COLO829 (cell line): ENCODE measurements at regions not wholly inside any gene's neighbourhood (a gene's known extent, or its start where the extent isn't known, plus 50 kb on each side); places are given as distances from the start of the nearest gene placed in this dataset.
A peak's percentile ranks its signal among the peaks of the same experiment; 100 is the strongest.
"Not testable (repeated sequence)": the region's sequence is repeated elsewhere in the genome, so short reads cannot be mapped to it uniquely, and the experiment has no call there.

Experiments used
- DNase-seq: peaks from one replicate; pipeline ENCODE4 v3.0.0; 2012; ENCODE audit warnings: low spot score

DNA sequence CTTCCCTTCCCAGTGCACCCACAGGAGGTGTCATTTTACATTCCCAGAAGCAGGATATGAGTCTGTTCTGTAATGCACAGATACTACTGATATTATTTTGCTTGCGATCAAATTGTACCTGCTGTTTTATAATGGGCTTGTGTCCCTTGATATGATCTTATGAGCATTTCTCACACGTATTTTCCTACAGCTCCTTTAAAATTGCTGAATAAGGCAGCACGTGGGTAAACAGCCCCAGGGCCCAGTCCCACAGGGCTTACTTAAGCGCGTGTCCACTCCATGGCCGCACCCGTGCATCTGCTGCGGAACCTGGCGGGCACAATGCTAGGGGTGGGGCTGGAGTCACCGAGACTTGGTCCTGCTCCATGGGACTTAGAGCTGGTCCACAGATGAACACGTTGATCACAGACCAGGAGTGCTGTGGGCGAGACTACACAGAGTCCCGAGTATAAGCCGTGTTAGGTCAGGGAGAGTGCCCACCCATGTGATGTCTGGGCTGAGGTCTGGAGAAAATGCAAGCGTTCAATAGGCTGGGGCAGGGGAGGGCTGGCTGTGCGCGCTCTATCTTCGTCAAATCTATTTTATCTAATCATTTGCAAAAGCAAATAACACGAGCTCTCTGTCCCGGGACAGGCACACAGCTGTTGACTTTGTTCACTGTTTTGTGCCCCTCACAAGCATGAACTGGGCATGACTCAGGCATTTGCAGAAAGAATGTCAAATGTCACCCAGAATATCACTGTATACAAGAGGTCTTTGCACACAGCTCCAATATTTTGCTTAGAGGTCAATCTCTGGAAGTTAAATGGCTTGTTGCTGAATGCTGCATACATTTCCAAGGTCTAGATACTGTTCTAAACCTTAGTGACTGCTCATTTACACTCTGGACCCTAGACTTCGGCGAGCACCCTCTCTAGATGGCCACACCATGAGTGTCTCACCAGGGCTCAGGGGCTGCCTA, 119.3 kb downstream of the CRYAA start:
- DNase-seq: peak; percentile 34

DNA sequence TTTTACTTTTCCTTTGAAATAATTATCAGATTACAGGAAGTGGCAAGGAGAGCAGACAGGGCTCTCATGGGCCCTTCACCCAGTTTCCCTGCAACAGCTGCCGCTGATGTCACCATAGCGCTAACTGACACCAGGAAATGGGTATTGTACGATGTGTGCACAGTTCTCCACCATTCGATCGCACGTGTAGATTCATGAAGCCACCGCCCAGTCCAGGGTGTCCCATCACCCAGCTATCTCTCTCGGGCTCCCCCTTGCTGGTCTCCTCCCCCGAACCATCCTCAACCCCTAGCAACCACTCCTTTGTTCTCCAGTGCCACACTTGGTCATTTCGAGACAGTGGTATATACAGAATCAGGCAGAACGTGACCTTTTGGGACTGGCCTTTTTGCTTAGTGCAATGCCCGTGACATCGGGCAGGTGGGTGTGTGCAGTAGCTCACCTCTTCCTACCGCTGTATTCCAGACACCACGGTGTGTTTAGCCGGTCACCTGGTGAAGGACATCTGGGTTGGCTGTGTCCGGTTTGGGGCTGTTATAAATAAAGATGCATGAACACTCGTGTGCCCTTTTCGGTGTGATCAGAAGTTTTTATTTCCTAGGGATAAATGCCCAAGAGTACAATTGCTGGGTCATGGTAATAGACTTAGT, 118.4 kb downstream of the CRYAA start:
- no peak for DNase-seq

DNA sequence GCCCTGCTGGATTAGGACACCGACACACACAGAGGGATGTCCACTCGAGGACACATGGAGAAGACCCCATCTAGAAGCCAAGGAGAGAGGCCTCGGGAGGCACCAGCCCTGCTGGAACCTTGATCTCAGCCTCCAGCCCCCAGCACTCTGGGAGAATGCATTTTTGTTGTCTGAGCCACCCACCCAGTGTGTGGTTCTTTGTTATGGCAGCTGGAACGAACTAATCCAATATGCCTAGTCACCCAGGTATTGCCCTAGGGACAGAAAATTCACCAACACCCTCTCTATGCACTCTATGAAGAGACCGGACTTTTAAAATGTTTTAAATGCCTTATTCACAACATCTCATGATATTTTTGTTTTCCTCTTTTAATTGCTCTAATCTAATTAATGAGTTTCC, 117.4 kb downstream of the CRYAA start:
- no peak for DNase-seq

DNA sequence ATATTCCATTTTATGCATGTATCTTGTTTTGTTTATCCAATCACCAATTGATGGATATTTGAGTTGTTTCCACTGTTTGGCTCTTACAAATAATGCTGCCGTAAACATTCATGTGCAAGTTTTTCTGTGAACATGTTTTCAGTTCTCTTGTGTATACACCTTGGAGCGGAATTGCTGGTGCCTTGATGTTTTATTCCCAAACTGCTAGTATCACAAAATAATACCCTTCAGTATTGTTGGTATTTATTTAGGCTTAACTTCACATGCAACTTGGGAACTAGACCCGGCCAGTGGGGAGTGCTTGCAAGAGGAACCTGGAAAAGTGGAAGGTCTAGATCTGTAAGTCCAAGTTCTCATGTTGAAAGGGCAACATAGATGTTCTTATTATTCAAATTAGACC, 115.9 kb downstream of the CRYAA start:
- no peak for DNase-seq

DNA sequence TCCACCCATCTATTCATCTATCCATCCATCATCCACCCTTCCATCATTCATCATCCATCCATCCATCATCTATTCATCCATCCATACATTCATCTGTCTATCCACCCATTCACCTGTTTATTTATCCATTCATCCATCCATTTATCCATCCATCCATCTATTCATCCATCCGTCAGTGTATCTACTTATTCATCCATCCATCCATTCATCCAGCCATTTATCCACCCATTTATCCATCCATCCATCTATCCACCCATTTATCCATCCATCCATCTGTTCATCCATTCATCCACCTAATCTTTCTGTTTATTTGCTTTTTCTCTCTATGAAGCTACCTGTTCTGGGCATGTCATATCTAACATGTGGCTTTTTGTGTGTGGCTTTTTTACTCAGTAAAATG, 115.4 kb downstream of the CRYAA start:
- no peak for DNase-seq

DNA sequence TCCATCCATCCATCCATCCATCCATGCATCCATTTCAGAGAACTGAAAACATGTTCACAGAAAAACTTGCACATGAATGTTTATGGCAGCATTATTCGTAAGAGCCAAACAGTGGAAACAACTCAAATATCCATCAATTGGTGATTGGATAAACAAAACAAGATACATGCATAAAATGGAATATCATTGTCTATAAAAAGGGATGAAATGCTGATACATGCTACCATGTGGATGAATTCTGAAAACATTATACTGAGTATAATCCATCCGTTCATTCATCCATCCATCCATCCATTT, 115.1 kb downstream of the CRYAA start:
- not testable (repeated sequence) for DNase-seq

DNA sequence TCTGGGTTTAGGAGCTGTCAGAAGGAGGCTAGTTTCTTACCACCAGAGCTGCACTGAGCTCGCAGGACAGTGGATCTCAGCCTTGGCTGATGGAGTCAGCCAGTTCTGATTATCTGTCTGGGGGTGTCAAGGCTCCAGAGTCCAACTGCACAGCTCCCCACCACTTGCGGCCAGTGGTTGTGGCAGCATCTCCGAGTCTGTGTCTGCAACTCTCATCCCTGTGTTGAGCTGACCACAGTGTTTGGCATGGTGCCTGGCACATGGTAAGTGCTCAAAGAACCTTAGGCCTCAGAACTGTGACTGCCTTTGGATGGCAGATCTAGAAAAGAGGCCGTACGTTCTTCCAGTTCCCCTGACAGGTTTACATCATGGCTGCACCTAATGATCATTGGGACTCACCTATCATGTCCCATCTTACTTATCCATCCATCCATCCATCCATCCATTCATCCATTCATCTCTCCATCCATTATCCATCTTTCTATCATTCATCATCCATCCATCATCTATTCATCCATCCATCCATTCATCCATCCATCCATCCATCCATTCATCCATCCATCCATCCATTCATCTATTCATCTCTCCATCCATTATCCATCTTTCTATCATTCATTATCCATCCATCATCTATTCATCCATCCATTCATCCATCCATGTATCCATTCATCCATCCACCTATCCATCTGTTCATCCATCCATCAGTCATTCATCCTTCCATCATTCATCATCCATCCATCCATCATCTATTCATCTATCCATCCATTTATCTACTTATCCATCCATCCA, 114.5 kb downstream of the CRYAA start:
- DNase-seq: no peak

DNA sequence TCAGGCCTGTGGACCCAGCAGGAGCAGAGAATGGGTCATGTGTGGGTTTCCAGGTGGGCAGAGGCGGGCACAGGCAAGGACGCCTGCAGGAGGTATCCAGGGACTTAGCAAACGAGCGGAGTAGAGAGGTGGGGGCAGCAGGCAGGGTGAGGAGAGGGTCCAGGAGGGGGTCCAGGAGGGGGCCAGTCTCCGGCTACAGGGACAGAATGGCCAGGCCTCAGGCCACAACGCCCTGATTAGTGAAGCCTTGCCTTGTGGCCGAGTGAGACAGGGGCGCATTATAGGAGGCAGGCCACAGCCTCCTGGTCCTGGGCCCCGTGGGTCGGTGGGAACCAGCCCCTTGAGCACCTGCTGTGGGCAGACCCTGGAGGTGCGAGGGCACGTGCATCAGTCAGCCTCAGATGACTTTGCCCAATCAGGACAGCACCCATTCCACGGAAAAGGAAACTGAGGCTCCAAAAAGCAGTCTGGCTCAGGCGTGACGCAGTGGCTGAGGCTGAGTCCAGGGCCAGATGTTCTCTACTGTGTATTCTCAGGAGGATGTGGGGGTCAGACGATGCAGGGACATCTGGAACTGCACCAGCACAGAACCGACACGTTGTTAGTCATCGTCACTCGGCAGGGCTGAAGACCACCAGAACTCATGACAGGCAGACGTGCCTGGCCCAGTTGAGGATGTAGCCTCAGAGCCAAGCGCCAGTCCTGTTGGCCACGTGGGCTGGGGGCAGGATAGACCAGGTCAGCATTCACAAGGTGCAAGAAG, 113.7 kb downstream of the CRYAA start:
- DNase-seq: no peak

DNA sequence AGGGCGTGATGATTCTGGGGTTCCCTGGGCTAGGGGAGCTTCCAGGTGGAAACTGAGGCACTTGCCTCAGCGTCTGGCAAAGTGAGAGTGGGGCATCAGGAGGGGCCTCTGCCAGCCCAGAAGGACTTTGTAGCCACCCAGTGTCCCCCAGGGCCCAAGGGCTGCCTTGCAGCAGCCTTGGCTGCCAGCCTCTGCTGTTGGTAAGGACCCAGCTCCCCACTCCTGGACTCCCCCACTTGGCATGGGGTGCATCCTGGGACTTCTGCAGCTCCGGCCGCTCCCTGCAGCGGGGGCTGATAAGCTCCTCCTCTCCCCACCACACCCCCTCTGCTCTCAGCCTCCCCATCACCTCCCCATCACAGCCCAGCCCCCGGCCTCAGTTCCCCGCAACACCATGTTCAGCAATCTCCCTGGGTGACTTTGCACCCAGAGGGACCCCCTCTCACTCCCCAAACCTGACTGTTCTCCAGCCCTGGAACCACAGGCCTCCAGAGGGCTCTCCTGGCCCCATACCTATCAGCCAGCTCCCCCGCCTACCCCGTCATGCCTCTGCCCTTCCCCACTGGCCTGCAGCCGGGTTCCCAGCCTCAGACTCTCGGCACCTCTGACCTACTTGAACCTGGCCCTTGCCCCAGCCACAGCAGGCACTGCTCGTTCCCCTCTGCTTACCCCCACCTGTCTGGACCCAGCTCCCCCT, 113.0 kb downstream of the CRYAA start:
- DNase-seq: no peak

DNA sequence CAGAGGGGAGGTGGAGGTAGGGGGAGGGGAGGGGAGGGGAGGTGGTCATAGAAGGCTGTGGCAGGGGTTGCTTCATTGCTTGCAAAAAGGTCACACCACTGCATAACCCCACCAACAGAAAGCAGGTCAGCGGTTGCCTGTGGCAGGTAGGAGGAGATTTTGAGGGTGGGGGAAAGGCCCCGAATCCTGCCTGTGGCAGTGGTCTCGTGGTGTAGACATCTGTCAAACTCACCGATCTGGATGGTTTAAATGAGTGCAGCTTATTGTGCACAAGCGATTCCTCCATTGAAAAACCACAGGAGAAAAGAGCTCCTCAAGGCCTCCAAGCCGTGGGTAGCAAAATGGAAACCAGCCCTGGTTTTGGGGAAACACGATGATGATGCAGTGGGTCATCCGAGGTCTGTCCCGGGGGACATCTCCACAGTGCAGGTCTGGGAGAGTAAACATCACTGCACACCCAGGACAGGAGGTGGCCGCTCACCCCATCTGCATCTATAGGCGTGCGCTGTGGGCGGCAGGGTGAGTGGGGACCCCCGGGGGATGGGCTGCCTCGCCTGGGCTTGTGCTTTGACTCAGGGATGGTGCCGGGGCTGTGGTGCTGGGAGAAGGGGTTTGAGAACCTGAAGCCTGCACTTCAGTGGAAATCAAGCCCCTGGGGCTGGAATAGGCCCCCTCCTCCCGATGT, 112.3 kb downstream of the CRYAA start:
- DNase-seq: no peak

DNA sequence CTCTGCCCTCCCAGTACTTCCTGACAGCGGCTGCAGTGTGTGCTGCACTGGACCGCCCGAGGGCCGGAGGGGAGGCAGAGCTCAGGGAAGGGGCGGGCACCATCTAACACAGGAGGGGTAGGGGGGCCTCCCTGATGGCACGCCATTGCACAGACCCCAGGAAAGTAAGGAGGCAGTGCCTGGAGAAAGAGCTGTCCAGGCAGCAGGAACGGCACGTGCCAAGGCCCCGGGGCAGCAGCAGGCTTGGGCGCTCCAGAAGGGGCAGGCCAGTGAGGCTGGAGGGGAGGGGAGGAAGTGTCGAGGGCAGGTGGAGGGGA, 110.7 kb downstream of the CRYAA start:
- no peak for DNase-seq

DNA sequence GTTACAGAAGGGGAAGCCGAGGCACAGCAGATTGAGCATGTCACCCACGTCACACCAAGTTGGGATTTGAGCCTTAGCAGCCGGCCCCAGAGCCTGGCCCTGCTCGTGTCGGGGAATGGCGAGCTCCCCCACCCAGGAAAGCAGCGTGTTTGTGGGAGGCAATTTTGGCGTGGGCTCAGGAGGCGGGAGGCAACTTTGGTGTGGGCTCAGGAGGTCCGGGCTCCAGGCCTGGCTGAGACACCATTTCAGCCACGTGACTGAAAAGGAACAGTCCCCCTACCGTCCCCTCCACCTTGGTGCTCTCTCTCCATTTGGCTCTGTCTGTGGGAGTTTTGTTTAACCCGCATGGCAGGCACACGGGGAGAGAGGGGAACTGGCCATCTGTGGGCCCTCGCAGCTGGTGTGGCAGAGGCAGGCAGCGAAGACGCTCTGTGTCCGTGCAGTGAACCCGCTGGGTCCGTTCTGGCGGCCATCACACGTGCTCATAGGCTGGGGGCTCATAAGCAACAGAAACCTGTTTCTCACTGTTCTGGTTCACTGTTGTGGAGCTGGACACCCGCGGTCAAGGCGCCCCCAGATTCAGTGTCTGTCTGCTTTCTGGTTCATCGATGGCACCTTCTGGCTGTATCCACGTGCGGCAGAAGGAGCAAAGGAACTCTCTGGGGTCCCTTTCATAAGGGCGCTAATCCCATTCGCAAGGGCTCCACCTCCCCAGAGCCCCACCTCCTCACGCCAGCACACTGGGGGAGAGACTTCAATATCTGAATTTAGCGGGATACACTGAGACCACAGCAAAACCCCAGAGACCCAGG, 110.2 kb downstream of the CRYAA start:
- no peak for DNase-seq

DNA sequence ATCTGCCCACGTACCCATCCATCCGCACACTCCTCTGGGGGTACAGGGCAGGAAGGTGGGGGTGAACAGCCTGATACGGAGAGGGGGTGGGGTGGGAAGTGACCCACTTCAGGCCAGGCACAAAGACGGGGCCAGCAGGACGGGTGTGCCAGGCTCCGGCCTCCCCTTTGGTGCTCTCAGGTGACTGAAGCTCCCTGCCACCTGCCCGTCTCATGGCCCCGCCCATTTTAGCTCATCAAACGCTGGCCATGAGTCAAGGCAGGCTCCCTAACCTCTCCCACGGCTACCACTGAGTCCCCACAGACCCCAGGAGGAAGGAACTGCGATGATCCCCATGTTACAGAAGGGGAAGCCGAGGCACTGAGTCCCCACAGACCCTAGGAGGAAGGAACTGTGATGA, 109.6 kb downstream of the CRYAA start:
- DNase-seq: no peak

DNA sequence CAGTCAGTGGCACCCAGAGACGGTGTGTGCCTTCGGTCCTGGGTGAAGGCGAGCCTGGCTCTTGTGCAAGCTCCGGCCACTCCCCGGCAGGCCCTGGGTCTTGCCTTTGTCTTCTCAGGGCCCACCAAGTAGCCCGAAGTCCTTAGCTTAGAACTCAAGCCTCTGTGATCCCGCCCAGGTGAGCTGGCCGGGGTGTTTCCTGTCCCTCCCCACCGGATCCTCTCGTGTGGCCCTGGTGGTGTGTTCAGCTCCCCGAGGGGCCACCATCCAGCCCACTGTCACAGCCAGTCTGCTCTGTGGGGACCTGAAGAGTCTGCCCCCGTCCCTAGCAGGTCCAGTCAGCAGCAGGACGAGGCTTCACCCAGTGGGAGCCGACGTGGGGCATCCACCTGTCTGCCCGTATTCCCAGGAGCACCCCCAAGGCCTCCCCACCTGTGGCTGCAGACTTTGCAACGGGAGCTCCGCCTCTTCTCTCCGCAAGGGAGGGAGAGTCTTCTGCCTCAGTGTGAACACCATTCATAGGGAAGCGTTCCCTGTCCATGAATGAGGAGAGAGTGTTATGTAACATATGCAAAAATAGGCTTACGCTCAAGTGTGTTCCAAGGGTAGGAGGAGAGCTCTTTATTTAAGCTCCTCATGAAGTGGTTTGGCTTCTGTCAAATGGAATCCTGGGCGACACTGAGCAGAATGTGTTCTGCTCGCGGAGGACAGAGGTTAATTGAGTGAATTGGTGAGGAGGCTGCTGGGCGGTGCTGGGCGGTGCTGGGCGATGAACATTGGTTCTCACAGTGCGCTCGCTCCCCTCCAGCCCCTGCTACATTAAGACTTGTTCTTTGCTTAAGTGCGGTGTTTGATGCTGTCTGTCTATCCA, 108.9 kb downstream of the CRYAA start:
- no peak for DNase-seq

DNA sequence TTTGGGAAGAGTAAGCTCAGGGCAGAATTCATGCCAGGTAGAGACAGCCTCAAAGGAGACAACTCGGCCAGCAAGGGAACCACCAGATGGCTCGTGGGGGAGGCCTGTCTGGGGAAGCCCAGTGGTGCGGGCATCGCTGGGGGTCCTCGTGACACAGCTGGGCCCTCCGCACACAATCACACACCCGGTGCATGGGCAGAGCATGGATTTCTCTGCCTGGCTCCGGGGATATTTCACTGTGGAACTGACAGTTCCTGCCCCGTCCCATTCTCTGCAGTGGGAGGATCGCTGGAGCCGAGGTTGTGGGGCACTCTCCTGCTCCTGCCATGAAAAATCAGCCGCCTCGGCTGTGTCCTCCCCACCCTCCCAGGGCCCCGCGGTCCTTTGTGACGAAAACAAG, 108.0 kb downstream of the CRYAA start:
- DNase-seq: no peak

DNA sequence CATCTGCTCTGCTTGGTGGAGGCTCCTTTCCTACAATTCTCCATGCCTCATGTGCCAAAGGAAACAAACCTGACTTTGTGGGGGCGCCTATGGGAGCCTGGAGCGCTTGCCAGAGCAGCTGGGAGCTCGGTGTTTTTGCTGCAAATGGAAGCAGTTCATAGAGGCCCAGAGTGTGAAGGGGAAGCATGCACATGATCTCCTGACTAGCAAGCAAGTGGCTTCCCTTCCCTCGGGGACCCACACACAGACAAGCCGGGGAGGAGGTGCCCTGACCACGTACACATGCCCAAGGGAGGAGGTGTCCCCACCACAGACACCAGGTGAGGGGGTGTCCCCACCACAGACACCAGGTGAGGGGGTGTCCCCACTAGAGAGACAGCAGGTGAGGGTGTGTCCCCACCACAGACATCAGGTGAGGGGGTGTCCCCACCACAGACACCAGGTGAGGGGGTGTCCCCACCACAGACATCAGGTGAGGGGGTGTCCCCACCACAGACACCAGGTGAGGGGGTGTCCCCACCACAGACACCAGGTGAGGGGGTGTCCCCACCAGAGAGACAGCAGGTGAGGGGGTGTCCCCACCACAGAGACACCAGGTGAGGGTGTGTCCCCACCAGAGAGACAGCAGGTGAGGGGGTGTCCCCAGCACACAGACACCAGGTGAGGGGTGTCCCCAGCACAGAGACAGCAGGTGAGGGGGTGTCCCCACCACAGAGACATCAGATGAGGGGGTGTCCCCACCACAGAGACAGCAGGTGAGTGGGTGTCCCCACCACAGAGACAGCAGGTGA, 106.8 kb downstream of the CRYAA start:
- DNase-seq: no peak

DNA sequence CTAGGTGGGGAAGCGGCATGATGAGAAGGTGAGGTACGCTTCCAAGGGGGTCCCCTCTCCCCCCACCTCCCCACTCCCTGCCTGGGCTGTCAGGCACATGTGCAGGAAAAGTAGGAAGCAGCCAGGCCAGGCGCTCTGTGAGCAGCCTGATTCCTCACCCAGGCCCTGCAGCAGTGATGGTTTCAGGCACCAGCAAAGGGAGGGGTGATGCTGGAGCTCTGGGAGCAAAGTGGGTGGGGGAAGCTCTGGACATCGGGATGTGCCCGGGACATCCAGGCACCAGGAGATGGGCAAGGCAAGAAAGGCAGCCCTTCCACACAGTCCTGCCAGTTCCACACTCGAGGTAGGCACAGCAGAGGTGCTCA, 106.1 kb downstream of the CRYAA start:
- no peak for DNase-seq
